ENCODE measurements at regions not wholly inside any gene's neighbourhood (a gene's known extent, or its start where the extent isn't known, plus 50 kb on each side); places are given as distances from the start of the nearest gene placed in this dataset.

DNA sequence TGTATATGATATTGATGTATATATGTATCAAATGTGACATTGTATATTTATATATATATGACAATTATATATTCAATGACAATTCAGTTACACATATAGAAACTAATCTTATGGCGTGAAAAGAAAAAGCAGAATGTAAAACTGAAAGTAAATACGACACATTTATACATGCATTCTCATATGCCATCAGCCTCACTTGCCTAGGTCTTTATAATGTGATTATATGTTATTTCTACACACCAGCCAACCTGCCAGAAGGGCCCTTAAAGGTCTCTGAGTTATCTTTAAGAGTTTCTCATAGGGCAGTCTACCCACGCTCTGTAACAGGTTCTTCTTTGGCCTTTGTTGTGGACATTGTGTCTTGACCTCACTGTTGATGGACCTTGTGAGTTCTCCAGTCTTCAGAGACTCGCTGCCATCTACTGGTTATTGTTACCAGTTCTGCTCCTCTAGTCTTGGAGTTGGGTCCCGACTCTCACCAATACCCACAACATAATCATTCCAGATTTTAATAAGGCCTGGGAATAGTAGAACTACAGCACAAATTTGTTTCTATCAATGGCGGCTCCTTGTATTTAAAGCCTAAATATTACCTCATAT is 371.5 kb upstream of the GOLIM4 start:
- intact Hi-C loops (cut with DNase I, micrococcal nuclease) = no loop called here

DNA sequence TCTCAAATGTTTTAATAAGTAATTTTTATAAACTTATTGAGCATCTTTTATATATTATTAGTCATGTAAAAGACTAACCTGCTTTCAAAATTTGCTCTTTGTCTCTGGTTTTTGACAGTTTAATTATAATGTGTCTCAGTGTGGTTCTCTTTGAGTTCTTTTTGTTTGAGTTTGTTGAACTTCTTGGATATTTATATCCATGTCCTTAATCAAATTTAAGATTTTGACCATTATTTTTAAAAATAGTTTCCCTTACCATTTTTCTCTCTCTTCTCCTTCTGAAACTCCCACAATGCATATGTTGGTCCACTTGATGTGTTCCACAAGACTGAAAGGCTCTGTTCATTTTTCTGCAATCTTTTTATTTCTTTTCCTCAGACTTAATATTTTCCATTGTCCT is 366.1 kb upstream of the GOLIM4 start:
- ATAC-seq (no peak), DNase-seq (no peak)
- intact Hi-C loops (cut with DNase I, micrococcal nuclease) = no loop called here

More for the DNA sequence above, 371.5 kb upstream of the GOLIM4 start:
- ATAC-seq = peak; percentile 61
- DNase-seq = peak in 1 of 2 donors; percentile 3

DNA sequence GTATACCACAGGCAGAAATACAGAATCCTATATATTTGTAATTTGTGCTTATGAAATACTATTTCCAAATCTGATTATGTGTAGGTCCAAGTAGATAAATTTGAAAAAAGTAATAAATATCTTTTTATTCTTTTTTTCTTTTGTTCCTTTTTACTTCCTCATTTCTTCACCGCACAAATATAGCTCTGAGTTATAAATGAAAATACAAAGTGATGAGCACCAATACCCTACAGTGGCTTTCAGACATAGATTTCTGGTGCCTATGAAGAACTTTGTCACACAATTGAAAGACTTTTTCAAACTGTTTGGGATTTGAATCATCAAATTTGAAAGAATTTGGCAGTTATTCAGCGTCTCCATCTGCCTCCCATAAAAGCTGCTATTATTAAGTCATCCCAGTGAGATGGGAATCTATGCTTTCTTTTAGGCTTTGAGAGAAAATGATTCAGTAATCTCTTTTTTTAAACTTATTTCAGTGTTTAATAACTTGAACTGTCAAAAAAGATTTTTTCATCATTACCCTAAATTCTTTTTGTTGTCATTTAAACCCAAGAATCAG is 363.6 kb upstream of the GOLIM4 start:
- no peak for DNase-seq
- intact Hi-C loops (cut with DNase I, micrococcal nuclease) = no loop called here
- ATAC-seq = no peak

DNA sequence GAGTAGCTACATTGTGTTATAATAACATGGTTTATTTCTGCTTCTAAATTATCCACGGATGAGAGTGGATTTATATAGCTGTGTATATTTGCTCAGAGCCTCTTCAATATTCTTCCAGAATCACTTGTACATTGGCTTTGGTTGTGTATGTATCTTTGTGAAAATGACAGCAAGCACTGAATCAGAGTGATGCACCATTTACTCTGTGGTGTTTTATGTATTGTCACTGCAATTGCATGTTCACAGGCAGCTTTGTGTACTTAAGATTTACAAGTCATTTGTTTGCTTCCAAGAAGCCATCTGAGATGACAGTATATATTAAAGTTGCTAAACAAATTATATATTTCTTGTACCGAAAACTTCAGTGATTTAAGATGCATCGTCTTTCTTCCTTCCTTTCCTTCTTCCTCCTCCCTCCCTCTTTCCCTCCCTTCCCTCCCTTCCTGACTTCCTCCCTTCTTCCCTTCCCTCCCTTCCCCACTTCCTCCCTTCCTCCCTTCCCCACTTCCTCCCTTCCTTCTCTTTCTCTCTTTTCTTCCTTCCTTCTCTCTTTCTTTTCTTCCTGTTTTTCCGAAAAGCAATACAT is 362.3 kb upstream of the GOLIM4 start:
- intact Hi-C loops (cut with DNase I, micrococcal nuclease) = no loop called here
- DNase-seq (no peak), ATAC-seq (no peak)

DNA sequence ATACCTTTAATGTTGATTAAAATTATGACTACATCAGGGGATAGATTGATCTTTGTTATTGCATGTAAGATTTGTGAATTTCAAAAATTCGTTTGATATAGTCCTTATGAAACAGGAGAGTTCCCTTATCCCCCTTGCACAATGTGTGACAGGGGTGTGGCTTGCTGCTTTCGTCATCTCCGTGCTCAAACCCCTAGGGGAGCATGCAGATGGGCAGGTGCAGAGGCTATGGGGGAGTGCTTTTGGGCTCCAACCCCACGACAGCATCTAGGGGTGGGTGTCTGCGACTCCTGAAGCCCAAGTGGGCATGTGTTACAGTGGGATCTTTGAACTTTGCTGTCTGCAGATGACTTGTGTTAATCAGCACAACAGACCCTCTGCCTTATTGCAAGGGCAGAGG is 360.1 kb upstream of the GOLIM4 start:
- no peak for DNase-seq

DNA sequence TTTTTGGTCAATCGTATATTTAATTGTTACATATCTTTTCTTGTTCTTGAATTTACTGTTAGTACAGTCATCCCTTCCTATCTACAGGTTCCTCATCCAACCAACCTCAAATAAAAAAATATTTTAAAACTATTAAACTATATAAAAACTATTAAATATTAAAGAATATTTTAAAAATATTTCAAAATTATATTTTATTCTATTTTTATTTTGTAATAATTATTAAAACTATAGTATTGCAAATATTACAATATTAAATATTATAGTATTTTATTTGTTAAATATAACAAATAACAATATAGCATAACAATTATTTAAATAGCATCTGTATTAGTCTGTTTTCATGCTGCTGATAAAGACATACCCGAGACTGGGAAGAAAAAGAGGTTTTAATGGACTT is 357.9 kb upstream of the GOLIM4 start:
- no peak for ATAC-seq
- no peak for DNase-seq

More for the DNA sequence above, 360.1 kb upstream of the GOLIM4 start:
- intact Hi-C loops (cut with DNase I, micrococcal nuclease) = no loop called here
- ATAC-seq = no peak

DNA sequence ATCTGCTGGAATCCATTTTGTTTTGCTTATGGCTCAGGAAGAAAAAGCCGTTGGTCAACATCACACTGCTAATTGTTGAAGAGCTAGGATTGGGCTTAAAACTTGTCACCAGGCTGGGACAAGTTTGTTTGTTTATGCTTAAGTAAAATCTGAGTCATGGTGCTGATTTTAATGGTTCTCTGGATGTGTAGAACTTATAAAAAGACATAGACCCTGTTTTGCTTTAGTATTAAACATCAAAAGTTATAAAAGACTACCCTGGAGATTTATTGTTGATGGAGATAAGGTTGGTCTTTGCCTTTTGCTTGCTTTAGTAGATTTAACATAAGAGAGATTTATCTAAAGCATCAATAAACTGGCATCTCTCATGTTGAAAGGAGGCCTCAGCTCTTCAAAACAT is 348.2 kb upstream of the GOLIM4 start:
- ATAC-seq (no peak), DNase-seq (no peak)
- intact Hi-C loops (cut with DNase I, micrococcal nuclease) = no loop called here

More for the DNA sequence above, 357.9 kb upstream of the GOLIM4 start:
- intact Hi-C loops (cut with DNase I, micrococcal nuclease) = no loop called here

DNA sequence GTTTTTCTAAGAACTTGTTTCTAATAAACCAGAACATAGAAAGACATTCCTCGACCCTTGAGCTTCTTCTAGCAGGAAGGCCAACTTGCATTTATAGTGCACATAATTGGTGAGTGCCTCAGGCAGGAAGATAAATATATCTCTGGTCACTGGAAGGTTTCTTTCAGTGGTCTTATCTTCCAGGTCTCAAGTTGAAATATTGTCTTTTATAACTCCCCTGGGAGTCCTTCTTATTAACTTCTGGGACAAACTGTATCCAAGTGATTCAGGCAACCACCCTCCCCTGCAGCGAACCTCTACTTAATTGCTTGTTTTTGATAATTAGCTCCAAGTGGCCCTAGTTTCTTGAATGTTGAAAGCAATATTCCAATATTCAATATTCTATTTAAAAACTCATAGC is 346.8 kb upstream of the GOLIM4 start:
- DNase-seq = no peak
- ATAC-seq = no peak
- intact Hi-C loops (cut with DNase I, micrococcal nuclease) = no loop called here

DNA sequence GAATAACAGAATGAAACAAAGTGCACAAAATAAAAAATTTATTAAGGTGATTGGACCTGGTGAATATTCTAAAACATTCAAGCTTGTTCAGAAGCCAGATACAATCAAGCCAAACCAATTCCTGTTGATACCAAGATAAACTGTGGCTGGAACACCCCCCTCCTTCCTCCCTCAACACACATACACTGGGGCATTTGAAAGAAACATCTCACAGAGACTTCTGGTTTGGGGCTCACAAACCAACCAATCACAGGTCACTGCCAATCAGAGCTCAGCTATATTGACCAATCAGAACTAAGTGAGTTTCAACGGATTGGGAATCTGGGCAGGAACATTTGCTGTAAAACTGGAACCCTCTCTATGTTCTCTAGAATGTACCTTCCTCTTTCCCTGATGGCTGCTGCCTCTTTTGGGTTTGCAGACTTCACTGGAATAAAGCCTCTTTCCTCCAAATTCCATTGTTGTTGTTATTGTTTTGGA is 340.6 kb upstream of the GOLIM4 start:
- intact Hi-C loops (cut with DNase I, micrococcal nuclease) = no loop called here
- ATAC-seq (no peak), DNase-seq (no peak)

DNA sequence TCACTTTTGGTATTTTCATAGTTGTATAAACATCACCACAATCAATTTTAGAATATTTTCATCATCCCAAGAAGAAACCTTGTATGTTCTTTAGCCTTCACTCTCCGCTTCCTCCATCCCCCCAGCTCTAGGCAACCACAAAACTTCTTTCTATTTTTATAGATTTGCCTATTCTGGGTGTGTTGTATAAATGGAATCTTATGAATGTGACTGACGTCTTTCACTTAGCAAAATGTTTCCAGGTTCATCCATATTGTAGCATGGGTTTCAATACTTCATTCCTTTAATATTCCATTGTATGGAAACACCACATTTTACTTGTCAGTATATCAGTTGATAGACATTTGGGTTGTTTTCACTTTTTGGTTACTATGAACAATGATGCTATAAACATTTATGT is 335.8 kb upstream of the GOLIM4 start:
- intact Hi-C loops (cut with DNase I, micrococcal nuclease) = no loop called here
- DNase-seq = no peak
- no peak for ATAC-seq

DNA sequence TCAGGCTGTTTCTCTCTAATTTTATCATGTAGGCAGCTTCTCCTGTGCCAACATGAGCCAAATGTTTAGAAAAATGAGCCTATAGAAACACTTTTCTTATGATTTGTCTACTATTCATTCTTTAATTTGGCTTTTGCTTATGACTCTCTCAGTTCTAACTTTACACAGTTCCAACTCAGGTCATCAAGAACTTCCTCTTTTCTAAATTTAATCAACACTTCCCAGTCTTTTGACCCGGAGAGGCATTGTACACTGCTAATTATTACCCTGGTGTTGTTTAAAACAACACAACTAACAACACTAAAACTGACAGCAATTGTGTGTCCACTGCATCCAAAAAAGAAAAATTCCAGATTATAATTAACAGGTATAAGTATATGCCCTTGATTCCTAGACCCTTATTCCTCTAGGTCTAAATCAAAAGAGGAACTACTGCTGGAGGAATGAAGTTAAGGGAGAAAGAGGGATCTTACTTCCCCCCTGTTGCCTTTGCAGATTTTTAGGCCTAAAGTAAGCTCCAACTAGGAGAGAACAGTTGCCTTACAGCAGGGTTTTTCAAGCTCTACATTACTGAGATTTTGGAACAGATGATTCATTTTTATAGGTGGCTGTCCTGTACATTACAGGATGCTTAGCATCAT is 332.2 kb upstream of the GOLIM4 start:
- intact Hi-C loops (cut with DNase I, micrococcal nuclease) = no loop called here
- no peak for ATAC-seq
- DNase-seq = no peak

DNA sequence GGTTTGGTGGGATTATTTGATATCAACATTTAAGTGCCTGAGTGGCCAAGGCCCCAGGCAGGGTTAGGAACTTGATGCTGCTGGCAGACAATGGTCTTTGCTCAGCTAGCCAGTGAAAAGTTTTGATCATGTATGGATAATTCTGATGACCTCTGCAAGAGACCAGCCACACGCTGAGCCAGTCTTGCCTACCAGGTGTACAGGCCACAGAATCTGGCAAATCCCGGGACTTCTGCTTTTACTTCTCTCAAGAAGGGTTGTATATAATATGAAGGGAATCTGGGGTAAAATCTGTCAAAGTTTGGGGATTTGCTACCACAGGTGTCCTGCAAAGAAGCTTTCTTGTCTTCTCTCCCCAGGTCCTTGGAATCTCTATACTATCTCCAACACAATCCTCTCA is 331.4 kb upstream of the GOLIM4 start:
- ATAC-seq (no peak), DNase-seq (no peak)
- intact Hi-C loops (cut with DNase I, micrococcal nuclease) = no loop called here

DNA sequence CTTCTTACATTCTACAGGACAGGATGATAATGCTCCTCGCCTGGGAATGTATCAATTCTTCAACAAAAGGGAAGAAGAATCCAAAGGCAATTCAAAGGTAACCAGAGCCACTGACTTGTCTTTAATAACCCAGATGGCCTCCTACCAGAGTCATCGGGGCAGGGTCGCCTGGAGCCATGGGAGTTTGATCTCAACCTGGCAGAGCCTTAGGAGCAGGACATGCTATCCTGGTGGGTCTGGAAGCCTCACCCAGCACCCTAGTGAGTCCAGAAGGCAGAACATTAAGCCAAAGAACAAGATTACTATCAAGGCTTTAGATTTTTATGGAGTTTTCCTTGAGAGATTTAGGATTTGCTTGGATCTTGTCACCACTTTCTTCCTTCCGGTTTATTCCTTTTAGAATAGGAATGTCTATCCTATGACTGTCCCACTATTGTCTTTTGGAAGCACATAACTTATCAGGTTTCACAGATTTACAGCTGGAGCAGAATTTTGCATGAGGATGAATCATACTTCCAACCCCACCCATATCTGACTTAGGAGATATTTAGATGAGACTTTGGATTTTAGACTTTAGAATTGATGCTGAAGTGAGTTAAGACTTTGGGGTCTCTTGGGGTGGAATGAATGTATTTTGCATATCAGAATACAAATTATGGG is 330.3 kb upstream of the GOLIM4 start:
- no peak for ATAC-seq
- DNase-seq = no peak
- intact Hi-C loops (cut with DNase I, micrococcal nuclease) = no loop called here

DNA sequence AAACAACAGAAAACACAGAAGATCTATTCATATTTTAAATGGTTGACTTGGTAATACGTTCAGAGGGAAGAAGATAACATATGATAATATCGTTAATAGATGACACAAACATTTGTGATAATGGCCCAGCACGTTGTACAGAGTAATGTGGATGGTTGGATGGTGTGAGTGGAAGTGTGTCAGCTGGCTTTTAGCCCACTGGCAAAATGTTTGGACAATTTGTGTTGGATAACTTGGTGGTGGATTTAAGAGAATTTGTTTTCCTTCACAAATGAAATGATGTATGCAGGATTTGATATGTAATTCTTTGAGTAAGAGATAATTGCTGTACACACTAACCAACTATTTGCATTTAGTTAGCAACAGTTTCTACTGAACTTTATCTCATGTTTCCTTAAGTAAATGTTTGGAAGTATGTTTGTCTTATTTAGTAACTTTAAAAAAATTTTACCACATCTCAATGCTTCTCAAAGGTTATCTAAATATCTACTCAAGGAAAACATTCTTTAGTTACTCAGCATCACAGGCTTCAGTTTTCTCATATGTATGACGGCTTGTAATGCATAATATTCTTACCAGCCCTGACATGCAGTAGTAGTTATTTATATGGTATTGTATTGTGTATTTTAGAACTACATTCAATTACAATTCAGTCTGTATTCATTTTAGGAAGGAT is 328.5 kb upstream of the GOLIM4 start:
- intact Hi-C loops (cut with DNase I, micrococcal nuclease) = no loop called here
- no peak for DNase-seq
- ATAC-seq = no peak

DNA sequence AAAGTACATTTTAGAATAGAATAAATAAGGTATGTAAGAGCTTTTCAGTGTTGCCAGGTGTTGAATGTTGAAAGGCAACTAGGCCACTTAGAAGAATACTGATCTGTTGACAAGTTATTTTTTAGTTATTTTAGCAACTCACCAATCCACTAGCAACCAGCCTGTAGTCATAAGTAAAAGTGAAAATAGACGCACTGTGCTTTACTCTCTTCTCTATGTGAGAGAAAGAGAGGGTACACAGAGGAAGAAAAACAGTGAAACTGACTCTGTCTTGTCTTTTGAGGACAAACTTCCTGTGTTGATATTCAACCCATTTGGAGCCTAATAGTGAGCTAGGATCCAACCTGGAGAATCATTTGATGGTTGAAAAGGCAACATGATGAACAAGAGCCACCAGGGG is 327.1 kb upstream of the GOLIM4 start:
- intact Hi-C loops (cut with DNase I, micrococcal nuclease) = no loop called here
- no peak for ATAC-seq
- DNase-seq = no peak

DNA sequence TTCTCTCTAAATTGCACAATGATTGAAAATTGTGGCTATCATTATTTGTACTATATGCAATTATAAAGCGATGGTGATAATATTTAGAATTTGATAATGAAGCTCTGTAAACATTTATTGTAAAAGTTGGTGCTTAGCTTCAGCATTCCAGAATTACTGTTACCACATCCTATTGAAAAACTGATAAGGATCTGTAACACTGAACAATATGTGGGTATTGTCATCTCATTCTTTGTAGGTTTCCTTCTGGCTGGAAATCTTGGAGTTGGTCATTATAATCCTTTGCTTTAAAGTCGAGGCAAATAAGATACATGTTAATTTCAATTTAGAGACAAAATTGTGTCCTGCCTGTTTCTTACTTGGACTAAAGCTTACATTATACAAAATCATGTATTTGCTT is 323.4 kb upstream of the GOLIM4 start:
- no peak for DNase-seq
- ATAC-seq = no peak
- intact Hi-C loops (cut with DNase I, micrococcal nuclease) = no loop called here

DNA sequence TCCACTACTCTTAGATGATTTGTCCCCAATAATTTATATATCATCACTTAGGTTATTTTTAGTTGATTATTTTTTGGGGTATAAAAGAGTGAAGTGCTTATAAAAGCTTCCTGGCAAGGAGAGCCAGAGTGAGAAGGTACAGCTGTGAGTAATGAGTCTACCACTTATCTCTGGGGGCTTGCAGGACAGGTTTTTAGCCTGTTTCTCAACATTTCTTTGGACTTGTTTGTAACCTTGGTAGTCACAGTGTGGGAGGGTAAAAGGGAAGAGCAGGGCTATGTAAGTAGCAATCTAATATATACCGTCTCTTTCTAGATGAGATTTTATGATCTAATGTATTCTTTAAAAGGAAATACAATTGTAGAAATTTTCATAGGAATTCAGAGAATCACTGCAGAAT is 321.3 kb upstream of the GOLIM4 start:
- ATAC-seq (no peak), DNase-seq (no peak)
- intact Hi-C loops (cut with DNase I, micrococcal nuclease) = no loop called here

DNA sequence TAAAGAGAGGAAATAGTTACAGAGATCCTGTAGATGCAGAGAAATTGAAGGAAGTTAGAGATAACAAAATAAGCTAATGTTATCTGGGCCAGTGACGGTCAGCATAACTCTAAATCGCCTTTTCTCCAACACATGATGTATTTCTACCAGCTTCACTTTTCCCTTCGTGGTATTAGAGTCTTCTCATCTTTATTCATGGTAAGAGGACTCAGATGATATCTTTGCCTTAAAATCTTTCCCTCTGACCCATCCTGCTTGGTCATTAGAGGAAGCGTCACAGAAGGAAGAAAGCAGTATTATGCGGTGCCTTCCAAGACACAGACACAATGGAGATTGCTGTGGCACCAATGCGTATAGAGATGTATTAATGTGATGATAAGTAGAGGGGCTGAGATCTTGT is 320.7 kb upstream of the GOLIM4 start:
- DNase-seq = no peak
- intact Hi-C loops (cut with DNase I, micrococcal nuclease) = no loop called here
- ATAC-seq = no peak

DNA sequence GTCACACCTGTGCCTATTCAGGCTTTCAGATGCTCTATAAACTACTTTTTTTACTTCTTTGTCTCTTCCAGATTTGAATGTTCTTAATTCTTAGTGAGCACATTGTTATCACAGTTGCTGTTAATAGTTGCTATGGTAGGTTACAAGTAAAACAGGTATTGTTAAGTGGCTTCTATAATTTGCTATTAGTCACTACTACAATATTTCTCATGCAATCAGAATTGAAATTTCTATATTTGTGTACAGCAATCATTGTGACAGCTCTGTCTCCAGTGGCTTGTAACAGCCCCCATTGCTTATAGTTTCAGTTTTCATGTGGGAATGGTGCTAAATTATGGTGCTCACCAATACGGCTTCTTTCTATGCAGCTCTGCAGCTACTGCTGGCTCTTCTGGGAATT is 318.4 kb upstream of the GOLIM4 start:
- DNase-seq = no peak
- intact Hi-C loops (cut with DNase I, micrococcal nuclease) = no loop called here
- no peak for ATAC-seq
